HG02840 (cell line): ENCODE measurements at regions not wholly inside any gene's neighbourhood (a gene's known extent, or its start where the extent isn't known, plus 50 kb on each side); places are given as distances from the start of the nearest gene placed in this dataset.

Experiments used
- ATAC-seq: cut with Tn5 transposase; IDR thresholded peaks from one replicate; pipeline ENCODE4 v1.9.1; 2021; ENCODE audit warnings: mild to moderate bottlenecking, moderate library complexity, moderate number of reproducible peaks; ENCODE audit not compliant: unreplicated experiment, low FRiP score

DNA sequence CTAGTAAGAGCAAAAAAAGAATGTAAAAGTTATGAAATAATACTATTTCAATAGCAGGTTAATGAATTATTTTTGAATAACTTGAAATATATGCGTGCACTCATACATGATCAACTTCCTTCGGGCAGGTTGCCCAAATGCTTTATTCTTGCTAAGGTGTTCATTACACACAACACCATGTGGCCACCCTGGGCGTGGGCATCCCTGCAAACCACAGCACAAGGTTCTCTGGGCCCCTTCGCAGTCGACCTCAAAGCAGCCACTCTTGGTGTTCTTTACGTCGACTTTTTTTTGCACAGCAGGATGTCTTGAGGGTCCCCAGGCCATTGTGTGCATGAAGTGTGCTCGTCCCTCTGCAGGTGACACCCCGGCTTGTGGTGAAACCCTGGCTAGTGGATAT, 300.7 kb upstream of the PITRM1 start:
- ATAC-seq = no peak

DNA sequence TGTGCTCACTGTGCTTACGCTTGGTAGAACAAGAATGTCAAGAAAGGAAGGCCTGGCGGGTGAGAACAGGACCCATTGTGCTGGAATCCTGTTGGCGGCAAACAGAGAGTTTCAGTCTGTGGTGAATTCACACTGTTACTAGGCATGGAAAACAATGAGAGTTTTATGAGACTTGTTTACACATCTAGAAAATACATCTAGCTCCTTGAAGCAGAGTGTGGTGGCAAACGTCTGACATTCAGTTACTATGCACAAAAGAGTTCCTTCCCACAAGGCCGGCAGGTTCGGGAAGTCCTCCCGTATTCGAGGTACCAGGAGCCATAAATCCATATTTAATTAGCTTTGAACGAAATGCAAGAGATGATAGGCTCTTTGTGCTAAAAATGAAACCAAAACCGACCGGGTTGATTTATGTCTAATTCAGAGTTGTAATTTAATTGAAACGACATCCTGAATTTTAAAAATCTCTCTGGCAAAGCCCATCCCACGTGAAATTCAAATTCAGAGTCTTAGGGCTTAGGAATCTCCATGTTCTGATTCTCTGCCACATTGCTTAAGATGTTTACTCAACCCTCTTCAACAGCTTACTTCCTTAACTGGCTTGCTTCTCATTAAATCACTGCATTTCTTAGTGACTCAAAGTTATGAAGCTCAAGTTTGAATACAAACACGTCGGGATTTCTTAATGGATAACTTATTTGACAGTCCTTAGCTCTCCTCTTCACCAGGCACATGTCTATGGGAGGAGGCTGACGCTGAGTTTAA, 299.9 kb upstream of the PITRM1 start:
- ATAC-seq = no peak

DNA sequence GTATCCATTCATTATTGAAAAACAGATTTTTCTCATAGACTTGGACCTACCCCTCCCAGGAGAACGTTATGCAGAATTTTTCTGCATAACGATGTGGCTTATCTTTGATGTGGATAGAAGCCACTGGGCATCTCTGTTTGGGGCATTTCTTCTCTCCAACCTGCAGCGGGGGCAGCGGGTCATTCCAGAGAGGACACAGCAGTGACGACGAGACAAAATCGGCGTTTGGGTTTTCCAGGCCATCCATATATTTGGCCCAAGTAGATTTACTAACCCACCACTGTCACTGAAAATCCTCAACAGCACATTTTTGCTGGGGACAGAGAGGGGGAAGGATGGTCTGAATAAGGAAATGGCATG, 299.3 kb upstream of the PITRM1 start:
- ATAC-seq = no peak

DNA sequence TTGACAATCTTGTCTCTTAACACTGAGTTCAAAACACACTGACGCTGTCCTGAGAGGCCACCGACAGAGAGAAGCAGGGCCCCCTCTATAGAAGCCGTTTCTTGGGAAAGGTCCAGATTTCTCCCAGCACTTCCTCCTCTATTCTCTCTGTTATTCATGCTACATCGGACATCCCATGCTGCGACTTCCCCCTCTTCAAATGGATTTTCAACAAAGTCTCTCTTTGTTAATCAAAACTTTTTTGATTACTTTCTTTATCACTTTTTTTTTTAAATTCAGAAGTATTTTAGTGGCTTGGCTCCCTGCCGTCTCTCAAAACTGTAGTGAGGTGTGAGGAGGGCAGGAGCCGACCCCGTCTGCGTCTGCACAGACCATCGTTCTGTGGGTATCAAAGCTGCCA, 298.9 kb upstream of the PITRM1 start:
- no peak for ATAC-seq

DNA sequence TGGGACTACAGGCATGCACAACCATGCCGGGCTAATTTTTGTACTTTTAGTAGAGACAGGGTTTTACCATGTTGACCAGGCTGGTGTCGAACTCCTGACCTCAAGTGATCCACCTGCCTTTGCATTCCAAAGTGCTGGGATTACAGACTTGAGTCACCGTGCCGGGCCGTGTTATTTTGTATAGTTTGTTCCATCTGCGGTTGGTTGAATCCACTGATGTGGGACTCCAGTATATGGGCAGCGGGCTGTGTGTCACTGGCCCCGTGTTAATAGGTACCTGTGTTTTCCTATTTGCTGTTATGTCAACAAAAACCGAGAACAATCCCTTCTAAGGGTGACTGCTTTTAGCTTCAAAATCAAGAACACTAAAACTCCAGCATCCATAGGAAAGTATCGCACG, 297.6 kb upstream of the PITRM1 start:
- no peak for ATAC-seq

DNA sequence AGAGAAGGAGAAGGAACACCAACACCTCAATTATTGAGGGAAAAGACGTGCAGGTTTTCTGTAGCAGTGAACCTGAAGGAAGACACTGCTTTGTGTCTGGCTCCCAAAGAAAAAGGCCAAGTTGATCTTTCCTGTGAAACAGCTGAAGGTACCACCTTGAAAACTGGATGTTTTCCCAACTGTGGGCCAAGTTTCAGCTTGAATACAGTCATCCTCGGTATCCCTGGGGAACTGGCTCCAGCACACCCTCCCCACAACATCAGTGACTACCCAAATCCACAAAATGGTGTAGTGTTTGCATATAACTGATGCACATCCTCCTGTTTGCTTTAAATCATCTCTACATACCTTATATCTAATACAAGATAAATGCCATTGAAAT, 297.0 kb upstream of the PITRM1 start:
- ATAC-seq = no peak

DNA sequence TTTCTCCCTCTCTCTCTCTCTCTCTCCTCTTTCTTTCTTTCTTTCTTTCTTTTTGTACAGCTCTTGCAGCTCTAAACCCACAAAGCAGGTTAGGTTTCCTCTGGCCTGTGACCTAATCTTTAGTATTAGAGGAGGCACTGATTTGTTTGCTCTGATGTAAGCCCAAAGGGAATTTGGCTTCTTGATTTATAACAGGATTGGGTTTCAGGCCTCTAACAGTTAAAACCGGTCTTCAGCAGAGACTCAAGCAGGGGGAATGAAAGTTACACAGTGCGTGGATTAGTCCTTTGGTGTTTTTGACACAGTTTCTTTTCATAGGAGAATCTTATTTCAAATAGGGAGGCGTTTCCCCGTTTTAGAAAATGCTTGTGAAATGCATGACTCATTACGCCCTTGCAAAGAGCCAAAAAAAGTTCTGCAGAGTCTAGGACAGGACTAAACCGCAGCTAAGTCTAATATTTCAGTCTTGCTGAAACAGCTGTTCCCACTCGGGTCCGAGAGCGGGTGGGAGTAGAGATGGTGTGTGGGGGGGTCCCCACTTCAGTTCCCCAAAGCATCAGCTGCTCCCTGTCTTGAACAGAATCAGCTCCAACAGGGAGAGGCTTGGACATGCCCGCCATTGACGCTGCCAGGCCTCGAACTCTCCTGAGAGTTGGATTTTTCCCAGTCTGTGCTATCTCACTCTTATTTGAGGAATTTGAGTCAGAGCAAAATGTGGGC, 296.5 kb upstream of the PITRM1 start:
- no peak for ATAC-seq

DNA sequence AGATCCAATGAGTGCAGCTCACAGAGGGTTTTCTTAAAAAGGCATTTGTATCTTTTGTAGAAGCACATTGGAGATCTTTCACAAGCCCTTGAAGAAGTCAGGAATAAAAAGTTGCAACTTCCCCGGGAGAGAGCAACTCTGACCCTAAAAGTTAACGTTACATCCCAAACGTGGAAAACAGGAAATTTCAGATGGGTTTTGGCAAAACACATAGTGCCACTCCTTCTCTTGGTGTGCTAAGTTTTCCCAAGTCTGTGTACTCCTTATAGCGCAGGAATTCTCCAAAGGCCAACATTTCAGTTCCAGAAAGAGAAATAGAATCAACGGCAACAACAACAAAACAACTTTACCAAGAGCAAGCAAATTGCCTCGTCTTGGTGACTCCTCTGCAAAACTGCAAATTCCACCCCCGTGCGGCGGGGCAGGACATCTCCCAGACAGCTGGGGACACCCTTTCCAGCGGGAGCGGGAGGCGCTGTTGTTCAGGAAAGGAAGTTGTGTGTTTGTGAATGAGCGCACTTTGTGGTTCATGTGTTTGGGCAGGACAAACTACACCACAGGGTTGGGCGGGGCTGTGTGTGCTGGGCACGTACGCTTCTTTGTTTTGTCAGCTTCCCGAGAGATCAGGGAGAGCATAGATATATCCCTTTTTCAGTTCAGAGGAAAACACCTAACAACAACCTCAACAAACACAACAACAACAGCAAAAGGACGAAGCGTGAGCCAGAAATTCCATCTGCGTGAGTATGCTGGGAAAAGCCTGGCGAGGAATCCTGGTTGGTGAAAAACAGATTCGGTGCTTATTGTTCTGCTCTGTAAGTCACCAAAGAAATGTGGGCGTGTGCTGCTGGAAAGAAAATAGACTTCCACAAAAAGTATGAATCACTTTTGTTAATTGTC, 294.7 kb upstream of the PITRM1 start:
- no peak for ATAC-seq

DNA sequence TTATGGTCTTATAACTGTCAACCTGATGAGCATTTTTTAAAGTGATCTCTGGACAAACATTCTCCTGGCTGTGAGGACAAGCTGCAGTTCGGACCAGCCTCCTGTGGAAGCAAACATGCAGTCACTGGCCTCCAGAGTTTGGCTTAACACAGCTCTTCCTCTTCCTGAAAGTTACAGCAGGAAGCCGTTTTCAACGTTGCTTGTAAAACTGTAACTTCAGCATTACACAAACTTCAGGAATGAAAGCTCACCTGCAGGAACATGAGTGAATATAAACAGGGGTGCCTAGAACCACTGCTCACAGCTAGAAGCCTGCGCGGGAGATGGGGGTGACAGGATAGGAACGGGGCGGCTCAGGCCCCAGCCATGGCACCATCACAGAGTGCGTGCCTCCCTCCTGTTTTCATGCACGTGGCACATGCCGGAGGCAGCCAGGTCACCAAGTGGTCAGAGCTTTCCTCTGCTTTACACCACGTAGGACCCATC, 292.9 kb upstream of the PITRM1 start:
- ATAC-seq = no peak

DNA sequence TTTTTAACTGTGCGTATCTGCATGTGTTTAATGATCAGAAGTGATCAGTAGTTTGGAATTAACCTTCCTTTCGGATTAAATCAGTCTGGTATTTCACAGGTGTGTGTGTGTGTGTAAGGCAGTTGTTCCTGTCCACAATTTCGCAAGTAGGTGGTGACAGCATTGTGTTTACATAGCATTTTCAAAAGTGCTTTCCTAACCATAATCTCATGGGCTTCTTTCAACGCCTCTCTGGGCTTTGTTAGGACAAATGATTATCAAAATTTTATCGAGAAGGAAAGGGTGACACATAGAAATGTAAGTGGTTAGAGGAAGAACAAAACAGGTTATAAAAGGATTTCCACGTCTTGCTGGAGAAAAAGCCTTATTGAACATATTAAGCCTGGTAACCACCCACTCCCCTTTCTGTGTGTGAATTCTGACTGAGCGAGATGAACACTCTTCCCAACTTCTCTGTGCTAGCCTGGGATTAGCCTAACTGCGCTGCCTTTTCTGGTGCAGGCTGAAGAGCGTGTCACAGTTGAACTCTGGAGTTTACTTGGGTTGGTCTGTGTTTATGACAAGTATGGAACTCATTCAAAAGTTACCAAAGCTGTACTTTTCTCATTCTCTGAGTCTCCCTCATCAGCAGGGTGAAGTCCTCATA, 292.3 kb upstream of the PITRM1 start:
- ATAC-seq = no peak

DNA sequence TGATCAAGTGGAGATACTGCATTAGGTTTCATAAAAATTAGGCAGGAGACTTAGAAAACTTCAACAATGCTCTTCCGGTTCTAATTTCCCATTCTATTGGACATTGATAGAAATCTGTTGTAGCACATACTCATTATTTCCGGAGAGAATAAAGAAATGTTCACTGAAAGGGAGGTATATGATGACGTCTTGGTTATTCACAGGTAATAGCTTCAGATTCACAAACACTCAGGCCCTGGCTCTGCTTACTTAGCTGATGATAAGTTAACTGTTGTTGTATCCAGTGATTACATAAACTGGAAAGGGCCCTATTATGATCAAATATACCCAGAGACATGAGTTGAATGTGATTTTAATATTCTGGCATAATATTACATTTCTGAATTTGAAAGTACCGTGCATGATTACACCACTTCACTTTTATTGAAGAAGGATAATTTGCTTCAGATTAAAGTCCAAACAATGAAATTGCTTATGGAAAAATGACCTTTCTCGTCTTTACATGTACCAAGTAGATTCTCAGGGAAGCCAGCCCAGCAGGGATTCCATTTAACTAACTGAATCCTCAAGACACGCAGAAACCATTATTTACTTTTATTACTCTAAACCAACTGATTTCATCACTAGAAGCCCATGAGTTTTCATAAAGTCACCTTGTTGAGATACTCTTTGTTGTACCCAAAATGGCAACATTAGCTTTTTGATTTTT, 288.0 kb upstream of the PITRM1 start:
- no peak for ATAC-seq

DNA sequence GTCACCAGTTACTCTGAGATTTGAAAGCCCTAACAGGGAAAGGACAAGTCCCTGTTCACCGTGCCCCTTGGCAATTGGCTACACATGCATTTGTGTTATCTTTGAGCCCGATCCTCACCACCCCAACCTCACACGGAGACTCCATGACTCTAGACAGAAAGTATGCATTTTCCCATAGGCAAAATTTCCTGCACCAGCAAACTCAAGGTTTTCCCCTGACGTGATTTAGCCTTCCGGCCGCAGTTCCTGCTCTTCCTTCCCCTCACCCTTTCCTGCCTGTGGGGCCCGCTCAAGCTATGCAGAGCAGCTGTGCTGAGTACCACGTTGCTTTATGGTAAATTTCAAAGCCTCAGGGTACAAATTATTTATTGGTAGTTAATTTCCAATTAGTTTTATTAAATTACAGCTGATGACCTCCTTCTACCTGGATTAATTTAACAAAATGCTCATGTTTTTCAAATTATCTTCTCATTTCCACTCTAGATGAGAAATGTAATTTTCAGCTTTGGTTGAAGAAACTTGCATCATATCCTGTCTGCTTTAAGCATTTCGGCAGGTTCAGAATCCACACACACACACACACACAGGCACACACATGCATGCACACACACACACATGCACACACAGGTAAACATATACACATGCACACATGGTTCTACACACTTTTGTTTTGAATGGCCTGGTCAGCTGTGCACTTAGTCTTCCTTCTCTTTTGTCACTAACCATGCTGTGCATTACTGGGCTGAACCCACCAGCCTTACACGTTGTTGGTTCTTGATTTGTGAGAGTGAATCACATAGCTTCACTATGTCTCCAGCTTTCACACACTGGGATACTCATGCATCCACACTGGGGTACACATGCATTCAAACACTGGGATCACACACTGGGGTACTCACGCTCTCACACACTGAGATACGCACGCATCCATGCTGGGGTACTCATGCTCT, 283.1 kb upstream of the PITRM1 start:
- no peak for ATAC-seq

DNA sequence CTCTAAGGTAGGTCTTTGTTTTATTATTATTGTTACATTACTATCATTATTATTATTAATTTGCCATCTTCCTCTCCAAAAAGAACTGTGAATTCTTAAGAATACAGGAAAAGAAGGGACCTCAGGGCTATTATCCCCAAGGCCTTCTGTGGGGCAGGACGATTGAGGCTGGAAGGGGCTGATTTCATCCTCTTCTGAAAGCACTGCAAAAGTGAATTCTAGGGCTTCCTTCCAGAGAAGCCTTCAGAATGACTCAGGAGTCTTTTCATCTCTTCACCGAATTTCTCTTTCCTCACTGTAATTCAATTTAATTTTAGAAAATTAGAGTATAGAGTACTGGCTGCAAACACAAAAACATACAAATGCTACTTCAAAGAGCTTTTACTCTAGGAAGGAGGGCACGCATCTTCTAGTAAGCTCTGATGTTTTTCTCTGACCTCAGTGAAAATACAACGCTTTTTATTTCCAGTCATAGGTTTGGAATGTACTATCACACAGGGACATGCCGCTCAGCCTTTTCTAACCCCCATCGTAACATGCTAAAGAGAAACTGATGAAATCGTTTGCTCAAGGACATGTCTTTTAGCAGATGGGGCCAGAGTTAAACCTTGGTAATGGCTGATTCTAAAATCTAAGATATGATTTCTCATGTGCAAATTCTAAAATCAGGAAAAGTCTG, 280.2 kb upstream of the PITRM1 start:
- ATAC-seq = no peak

DNA sequence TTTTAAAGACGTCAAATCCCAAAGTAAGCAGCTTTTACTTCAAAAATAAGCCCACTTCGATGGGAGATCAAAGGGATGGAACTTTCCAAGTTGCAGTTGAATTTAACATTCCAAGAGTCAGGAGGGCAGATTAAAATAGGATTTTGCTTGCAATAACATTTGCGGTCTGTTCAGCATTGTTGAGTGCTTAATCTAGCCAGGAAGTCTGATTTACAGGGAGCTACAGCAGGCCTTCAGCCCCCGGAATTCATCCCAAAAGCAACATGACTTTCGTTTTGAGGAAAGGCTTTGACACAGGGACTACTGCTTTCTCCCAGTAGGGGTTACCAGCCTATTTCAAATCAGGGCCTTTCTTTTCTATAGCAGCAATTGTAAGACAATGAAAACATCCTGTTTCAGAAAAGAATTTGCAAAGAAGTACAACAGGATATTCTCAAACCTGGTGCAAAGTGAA, 279.6 kb upstream of the PITRM1 start:
- ATAC-seq = no peak

DNA sequence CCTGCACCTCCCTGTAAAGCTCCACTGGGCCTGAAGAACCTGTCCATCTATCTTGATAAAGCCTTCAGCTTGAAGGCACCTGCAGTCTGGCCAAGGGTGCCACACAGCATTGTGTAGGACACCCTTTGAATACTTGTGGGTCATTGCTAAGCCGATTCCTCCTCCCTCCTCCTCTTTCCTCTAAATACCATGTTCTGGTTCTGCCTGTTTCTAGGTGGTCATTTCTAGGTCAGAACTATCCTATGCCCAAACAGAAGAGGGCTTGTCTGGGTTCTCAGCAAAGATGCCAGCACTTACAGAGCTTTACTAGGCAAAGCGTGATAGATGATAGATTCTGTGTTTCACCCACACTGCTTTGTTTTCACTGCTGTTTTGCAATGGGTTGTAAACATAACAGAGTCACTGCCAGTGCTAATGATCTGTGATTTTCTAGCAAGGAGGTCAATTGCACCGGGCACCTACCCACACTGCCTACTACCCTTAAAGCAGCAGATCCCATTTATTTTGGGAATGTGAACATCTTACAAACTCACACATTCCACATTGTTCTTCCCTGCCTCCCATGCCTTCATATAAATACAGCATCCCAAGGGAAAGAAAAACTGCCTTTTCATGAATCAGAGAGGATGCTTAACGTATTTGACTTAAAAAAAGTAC, 279.1 kb upstream of the PITRM1 start:
- no peak for ATAC-seq

DNA sequence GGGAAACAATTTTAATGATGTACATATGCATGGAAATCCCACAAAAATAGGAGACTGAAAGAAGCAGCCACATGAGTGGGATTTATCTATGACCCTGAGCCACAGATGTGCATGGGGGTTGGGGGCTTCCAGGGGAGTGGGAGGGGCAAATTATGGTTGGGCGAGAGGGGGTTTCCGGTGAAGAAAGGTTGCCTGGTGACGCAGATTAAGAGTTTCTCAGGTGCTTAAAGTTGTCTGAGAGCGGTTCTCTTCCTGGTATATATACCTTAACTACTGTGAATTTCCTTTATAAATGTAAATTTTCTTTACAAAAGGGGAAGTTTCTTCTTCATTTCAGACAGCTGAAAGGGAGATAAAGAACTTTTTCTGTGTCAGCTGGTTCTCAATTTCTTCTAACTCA, 273.6 kb upstream of the PITRM1 start:
- ATAC-seq = no peak

DNA sequence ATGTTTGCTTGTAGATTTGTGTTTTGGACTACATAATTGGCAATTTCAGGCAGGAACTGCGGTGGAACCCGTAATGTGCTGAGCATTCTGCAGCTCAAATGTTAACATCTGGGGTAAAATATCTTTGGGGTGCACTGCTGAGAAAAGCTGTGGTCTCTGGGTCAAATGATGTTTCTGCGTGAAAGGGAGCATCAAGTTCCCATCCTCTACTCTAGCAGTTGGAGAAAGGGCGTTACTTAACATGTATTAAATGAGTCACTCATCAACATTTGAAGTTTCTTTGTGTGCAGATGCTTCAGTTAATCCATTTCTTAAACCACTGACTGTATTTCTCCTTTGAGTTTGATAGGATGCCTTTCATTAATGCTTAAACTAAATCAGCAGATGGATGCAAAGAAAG, 273.1 kb upstream of the PITRM1 start:
- no peak for ATAC-seq
